GM12878 (cell line): ENCODE measurements at regions not wholly inside any gene's neighbourhood (a gene's known extent, or its start where the extent isn't known, plus 50 kb on each side); places are given as distances from the start of the nearest gene placed in this dataset.

Experiments
- ATAC-seq: fragments of 200-7000 bp; cut with Tn5 transposase; 3 replicates; pipeline ENCODE4 v1.9.1; 2020; ENCODE audit warnings: mild to moderate bottlenecking, moderate library complexity
- BruUV-seq: library from RNA; stranded (reverse); fragments of 400-500 nt; replicated peaks from 2 replicates; lab custom pipeline; 2021; lab: Mats Ljungman, UMichigan
- CTCF ChIA-PET: fragments of 300-600 bp; sonication (Branson Sonifier 250); formaldehyde crosslinking; extraction: SDS; loops from one replicate; lab custom pipeline; 2021; ENCODE audit warnings: inconsistent platforms; lab: Yijun Ruan, JAX
- POLR2A ChIA-PET: fragments of 350-600 bp; formaldehyde crosslinking; extraction: SDS; loops from one replicate; lab custom pipeline; 2021; ENCODE audit warnings: inconsistent platforms; lab: Charles Lee
- RAD21 ChIA-PET: fragments of 300-600 bp; sonication (Branson Sonifier 250); formaldehyde crosslinking; loops from one replicate; lab custom pipeline; 2023; ENCODE audit warnings: antibody characterized with exemption; ENCODE audit not compliant: unreplicated experiment; lab: Charles Lee
- SMC1A ChIA-PET: fragments of 300-600 bp; sonication (Branson Sonifier 250); formaldehyde crosslinking; loops from one replicate; lab custom pipeline; 2023; ENCODE audit not compliant: unreplicated experiment, uncharacterized antibody; lab: Charles Lee
- DNase-seq: peaks from one replicate; pipeline ENCODE4 v3.0.0-alpha.2; 2011; ENCODE audit warnings: low read depth, low spot score
- FAIRE-seq: peaks from 3 replicates; lab custom pipeline; 2011; peaks lifted over from hg19 to GRCh38; lab: Jason Lieb, UNC
- H2AFZ ChIP-seq: 2 replicates; pipeline ENCODE4 v1.6.0; 2011; ENCODE audit warnings: low read depth, low read length, control low read depth; ENCODE audit not compliant: control insufficient read depth
- H3K27ac ChIP-seq: 2 replicates; pipeline ENCODE4 v1.5.1; 2011; ENCODE audit warnings: control low read depth; ENCODE audit not compliant: control insufficient read depth, insufficient read depth
- H3K27me3 ChIP-seq, 2 experiments: replicated peaks in 1 of 2; 2 replicates each; pipeline versions ENCODE4 v1.6.0 to v1.6.1; 2011; ENCODE audit warnings: low read length in 1 of 2; ENCODE audit not compliant: control insufficient read depth in 2 of 2, insufficient read depth in 2 of 2
- H3K36me3 ChIP-seq, 2 experiments: 2 replicates each; pipeline ENCODE4 v1.5.1; 2011; ENCODE audit warnings: low read length in 1 of 2; ENCODE audit not compliant: control insufficient read depth in 2 of 2, insufficient read depth in 2 of 2
- H3K4me1 ChIP-seq: 2 replicates; pipeline ENCODE4 v1.6.1; 2011; ENCODE audit warnings: mild to moderate bottlenecking, low read length, moderate library complexity, mixed read lengths; ENCODE audit not compliant: control insufficient read depth, insufficient read depth
- H3K4me2 ChIP-seq: 2 replicates; pipeline ENCODE4 v1.6.0; 2011; ENCODE audit warnings: control low read depth; ENCODE audit not compliant: control insufficient read depth, insufficient read depth
- H3K4me3 ChIP-seq: fragments of 200-600 bp; sonication (generic); 2 replicates; pipeline ENCODE4 v1.5.1; 2016
- H3K79me2 ChIP-seq: 2 replicates; pipeline ENCODE4 v1.6.0; 2011; ENCODE audit warnings: low read length; ENCODE audit not compliant: control insufficient read depth, insufficient read depth
- H3K9ac ChIP-seq: 2 replicates; pipeline ENCODE4 v1.8.0; 2011; ENCODE audit warnings: low read length, control low read depth, mixed read lengths; ENCODE audit not compliant: control insufficient read depth, insufficient read depth
- H3K9me3 ChIP-seq: replicated peaks from 3 replicates; pipeline ENCODE4 v1.5.1; 2011; ENCODE audit warnings: mild to moderate bottlenecking, low read length; ENCODE audit not compliant: control insufficient read depth, insufficient read depth
- H4K20me1 ChIP-seq: 2 replicates; pipeline ENCODE4 v1.6.0; 2011; ENCODE audit not compliant: control insufficient read depth, insufficient read depth
- ASH2L ChIP-seq: fragments of 300-600, 200-600 bp; sonication (generic); IDR thresholded peaks from 2 replicates; pipeline ENCODE4 v1.6.1; 2017; ENCODE audit warnings: low read depth, mild to moderate bottlenecking, borderline replicate concordance
- BMI1 ChIP-seq: fragments of 450-650 bp; IDR thresholded peaks from 2 replicates; pipeline ENCODE4 v1.6.1; 2016; ENCODE audit warnings: mild to moderate bottlenecking, moderate library complexity, borderline replicate concordance
- BRCA1 ChIP-seq: IDR thresholded peaks from 2 replicates; pipeline ENCODE4 v1.6.1; 2011; ENCODE audit warnings: low read depth, low read length, improper control_type of control experiment
- FOXM1 ChIP-seq: IDR thresholded peaks from 2 replicates; pipeline ENCODE4 v1.6.1; 2012; ENCODE audit warnings: low read depth, mild to moderate bottlenecking, inconsistent platforms, low read length, moderate library complexity
- JUNB ChIP-seq: IDR thresholded peaks from 2 replicates; pipeline ENCODE4 v1.6.1; 2016; ENCODE audit warnings: antibody characterized with exemption, mild to moderate bottlenecking
- MXI1 ChIP-seq: fragments of 150-350 bp; IDR thresholded peaks from 2 replicates; pipeline ENCODE4 v1.6.1; 2011; ENCODE audit warnings: low read depth, mild to moderate bottlenecking, inconsistent platforms, low read length, improper control_type of control experiment
- MYC ChIP-seq: IDR thresholded peaks from 2 replicates; pipeline ENCODE4 v1.6.1; 2011; ENCODE audit warnings: mild to moderate bottlenecking, low read length, moderate library complexity, inconsistent platforms; ENCODE audit not compliant: insufficient read depth, insufficient replicate concordance, insufficient read length, severe bottlenecking
- NFYA ChIP-seq: IDR thresholded peaks from 2 replicates; pipeline ENCODE4 v1.6.1; 2011; ENCODE audit warnings: low read depth, mild to moderate bottlenecking, low read length, improper control_type of control experiment, borderline replicate concordance
- NR2C1 ChIP-seq: fragments of 450-650 bp; IDR thresholded peaks from 2 replicates; pipeline ENCODE4 v1.6.1; 2017; ENCODE audit warnings: antibody characterized with exemption, mild to moderate bottlenecking, moderate library complexity
- NR2C2 ChIP-seq: IDR thresholded peaks from 2 replicates; pipeline ENCODE4 v1.6.1; 2011; ENCODE audit warnings: borderline replicate concordance, low read depth; ENCODE audit not compliant: control insufficient read depth, insufficient read length
- POLR2AphosphoS2 ChIP-seq: IDR thresholded peaks from 2 replicates; pipeline ENCODE4 v1.6.1; 2011; ENCODE audit warnings: low read depth, mild to moderate bottlenecking, low read length, improper control_type of control experiment, moderate library complexity
- POU2F2 ChIP-seq: IDR thresholded peaks from 3 replicates; pipeline ENCODE4 v1.6.1; 2011; ENCODE audit warnings: low read depth, mild to moderate bottlenecking, low read length, borderline replicate concordance
- ZNF24 ChIP-seq: fragments of 450-650 bp; IDR thresholded peaks from 2 replicates; pipeline ENCODE4 v1.6.1; 2017; ENCODE audit warnings: antibody characterized with exemption, mild to moderate bottlenecking
- ZNF622 ChIP-seq: fragments of 450-650 bp; IDR thresholded peaks from 2 replicates; pipeline ENCODE4 v1.6.1; 2017; ENCODE audit warnings: mild to moderate bottlenecking, inconsistent platforms
- ZZZ3 ChIP-seq: IDR thresholded peaks from 2 replicates; pipeline ENCODE4 v1.6.1; 2011; ENCODE audit warnings: low read depth; ENCODE audit not compliant: control insufficient read depth, insufficient read length
- WGBS: methylation state at CpG from one replicate; pipeline ENCODE4 v1.1.6; 2016; ENCODE audit warnings: low lambda C conversion rate; ENCODE audit not compliant: insufficient replicate concordance, insufficient coverage; ENCODE audit errors: missing lambda C conversion rate; 5-methylcytosine and 5-hydroxymethylcytosine counted together
- in situ Hi-C: fragments of 300-500 bp; cut with MboI; formaldehyde crosslinking; loops from 9 replicates; pipeline ENCODE4 v1.14.3; 2018; ENCODE audit warnings: mixed read lengths
- intact Hi-C: fragments of 100-400 bp; cut with micrococcal nuclease; formaldehyde crosslinking; loops from one replicate; pipeline ENCODE4 v1.14.2; 2022; ENCODE audit not compliant: unreplicated experiment
- TF ChIP-seq, protein P1 (sequence below): fragments of 450-650 bp; IDR thresholded peaks from 2 replicates; pipeline ENCODE4 v1.6.1; 2016; ENCODE audit warnings: mild to moderate bottlenecking, moderate library complexity, borderline replicate concordance

DNA sequence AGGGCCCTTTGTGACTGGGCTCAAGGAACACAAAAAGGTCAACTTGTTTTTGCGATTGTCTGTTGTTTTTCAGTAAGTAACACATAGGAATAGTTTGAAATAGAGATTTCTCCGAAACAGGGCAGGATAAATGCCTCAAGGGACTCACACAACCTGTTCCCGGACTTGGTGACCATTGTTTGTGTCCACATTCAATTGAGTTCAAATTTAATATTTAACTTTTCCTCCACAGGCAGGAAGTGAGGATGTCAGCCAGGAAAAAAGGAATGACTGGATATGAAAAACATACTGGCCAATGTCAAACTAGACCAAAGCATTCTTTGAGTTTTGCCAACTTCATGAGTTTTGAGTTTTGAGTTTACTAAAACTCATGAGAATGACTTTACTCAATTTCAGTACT is 72.7 kb downstream of the SPATA31C2 start:
- FAIRE-seq (no peak), ATAC-seq (no peak), DNase-seq (no peak)
- Histone ChIP-seq H3K9me3 (no peaks in the 10 kb centered on the region), H3K4me1 (no peaks in the 10 kb centered on the region), H3K36me3 (no peaks in the 10 kb centered on the region), H3K4me2 (no peak overlapping the region), H3K79me2 (no peaks in the 10 kb centered on the region), H3K27ac (no peak overlapping the region), H3K4me3 (no peak overlapping the region), H2AFZ (no peak overlapping the region), H4K20me1 (no peaks in the 10 kb centered on the region), H3K27me3 (no peaks in the 10 kb centered on the region), H3K9ac (no peak overlapping the region)
- no TSS peak for BruUV-seq
- in situ Hi-C loops (no loop called here), intact Hi-C loops (no loop called here)
- CTCF ChIA-PET: no interaction called here
- TF ChIP-seq ZNF622: no peak
- POLR2A ChIA-PET: no interaction called here
- RAD21 ChIA-PET: no interaction called here
- SMC1A ChIA-PET: no interaction called here
- WGBS: 20% methylated on average over 3 of the region's 3 CpGs

DNA sequence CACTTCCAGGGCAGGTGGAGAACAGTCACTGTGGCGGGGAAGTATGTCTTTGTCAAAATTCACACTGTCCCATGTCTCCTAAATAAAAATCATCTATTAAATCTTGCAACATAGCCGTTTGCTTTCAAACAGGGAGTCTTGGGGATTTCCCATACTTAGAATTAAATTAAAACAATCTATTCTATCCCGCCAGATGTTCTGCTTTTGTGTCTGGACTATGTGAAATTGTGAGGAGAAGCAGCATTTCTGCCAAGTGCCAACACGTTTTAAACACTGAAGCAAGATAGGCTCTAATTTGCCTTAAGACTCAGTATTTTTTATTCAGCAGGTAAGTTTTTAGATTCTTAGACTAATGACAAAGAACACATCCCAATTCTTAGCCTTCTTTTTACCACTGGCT is 73.7 kb downstream of the SPATA31C2 start:
- no TSS peak for BruUV-seq
- FAIRE-seq: no peak
- TF ChIP-seq, protein P1, sequence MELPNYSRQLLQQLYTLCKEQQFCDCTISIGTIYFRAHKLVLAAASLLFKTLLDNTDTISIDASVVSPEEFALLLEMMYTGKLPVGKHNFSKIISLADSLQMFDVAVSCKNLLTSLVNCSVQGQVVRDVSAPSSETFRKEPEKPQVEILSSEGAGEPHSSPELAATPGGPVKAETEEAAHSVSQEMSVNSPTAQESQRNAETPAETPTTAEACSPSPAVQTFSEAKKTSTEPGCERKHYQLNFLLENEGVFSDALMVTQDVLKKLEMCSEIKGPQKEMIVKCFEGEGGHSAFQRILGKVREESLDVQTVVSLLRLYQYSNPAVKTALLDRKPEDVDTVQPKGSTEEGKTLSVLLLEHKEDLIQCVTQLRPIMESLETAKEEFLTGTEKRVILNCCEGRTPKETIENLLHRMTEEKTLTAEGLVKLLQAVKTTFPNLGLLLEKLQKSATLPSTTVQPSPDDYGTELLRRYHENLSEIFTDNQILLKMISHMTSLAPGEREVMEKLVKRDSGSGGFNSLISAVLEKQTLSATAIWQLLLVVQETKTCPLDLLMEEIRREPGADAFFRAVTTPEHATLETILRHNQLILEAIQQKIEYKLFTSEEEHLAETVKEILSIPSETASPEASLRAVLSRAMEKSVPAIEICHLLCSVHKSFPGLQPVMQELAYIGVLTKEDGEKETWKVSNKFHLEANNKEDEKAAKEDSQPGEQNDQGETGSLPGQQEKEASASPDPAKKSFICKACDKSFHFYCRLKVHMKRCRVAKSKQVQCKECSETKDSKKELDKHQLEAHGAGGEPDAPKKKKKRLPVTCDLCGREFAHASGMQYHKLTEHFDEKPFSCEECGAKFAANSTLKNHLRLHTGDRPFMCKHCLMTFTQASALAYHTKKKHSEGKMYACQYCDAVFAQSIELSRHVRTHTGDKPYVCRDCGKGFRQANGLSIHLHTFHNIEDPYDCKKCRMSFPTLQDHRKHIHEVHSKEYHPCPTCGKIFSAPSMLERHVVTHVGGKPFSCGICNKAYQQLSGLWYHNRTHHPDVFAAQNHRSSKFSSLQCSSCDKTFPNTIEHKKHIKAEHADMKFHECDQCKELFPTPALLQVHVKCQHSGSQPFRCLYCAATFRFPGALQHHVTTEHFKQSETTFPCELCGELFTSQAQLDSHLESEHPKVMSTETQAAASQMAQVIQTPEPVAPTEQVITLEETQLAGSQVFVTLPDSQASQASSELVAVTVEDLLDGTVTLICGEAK: no peak
- TF ChIP-seq JUNB (no peak), ZNF24 (no peak), NR2C2 (no peak), BRCA1 (no peak), MYC (no peak), ASH2L (no peak), FOXM1 (no peak), MXI1 (no peak), NR2C1 (no peak), NFYA (no peak), BMI1 (no peak), POU2F2 (no peak), ZZZ3 (no peak), POLR2AphosphoS2 (no peak)

More for the DNA sequence above, 73.7 kb downstream of the SPATA31C2 start:
- no peaks in the 10 kb centered on the region for H3K4me1 ChIP-seq
- DNase-seq (no peak), ATAC-seq (no peak)
- no peaks in the 10 kb centered on the region for H3K9me3 ChIP-seq
- H3K79me2 ChIP-seq: no peaks in the 10 kb centered on the region
- intact Hi-C loops: no loop called here
- no peak overlapping the region for H3K9ac ChIP-seq
- in situ Hi-C loops: no loop called here
- POLR2A ChIA-PET: interaction anchor here (0.5 kb wide), 1 partner anchor 26 kb away, joined by 3 read pairs; no protein-coding TSS in a partner anchor
- no peak overlapping the region for H3K4me2 ChIP-seq
- no peak overlapping the region for H2AFZ ChIP-seq
- H3K36me3 ChIP-seq: no peaks in the 10 kb centered on the region
- H4K20me1 ChIP-seq: no peaks in the 10 kb centered on the region
- no peak overlapping the region for H3K4me3 ChIP-seq
- WGBS: 11% methylated on average over 4 of the region's 4 CpGs
- CTCF ChIA-PET: no interaction called here
- RAD21 ChIA-PET: no interaction called here
- no peaks in the 10 kb centered on the region for H3K27me3 ChIP-seq
- no peak overlapping the region for H3K27ac ChIP-seq
- SMC1A ChIA-PET: no interaction called here
